H9 (cell line): ENCODE measurements at regions not wholly inside any gene's neighbourhood (a gene's known extent, or its start where the extent isn't known, plus 50 kb on each side); places are given as distances from the start of the nearest gene placed in this dataset.

Experiments
- DNase-seq: peaks from one replicate; pipeline ENCODE4 v3.0.0-alpha.2; 2017
- H2AFZ ChIP-seq: one replicate; pipeline ENCODE4 v1.6.1; 2013; ENCODE audit warnings: mild to moderate bottlenecking, low read length, control low read depth, moderate library complexity
- H2AK5ac ChIP-seq: 2 replicates; pipeline ENCODE4 v1.6.1; 2013; ENCODE audit warnings: low read length, control low read depth, mixed read lengths; ENCODE audit not compliant: insufficient read length
- H2BK120ac ChIP-seq: one replicate; pipeline ENCODE4 v1.6.1; 2013; ENCODE audit warnings: low read depth, mild to moderate bottlenecking, low read length, control low read depth, inconsistent platforms; ENCODE audit not compliant: poor library complexity, severe bottlenecking
- H2BK12ac ChIP-seq: 2 replicates; pipeline ENCODE4 v1.6.1; 2013; ENCODE audit warnings: low read length, control low read depth, mixed read lengths, low read depth; ENCODE audit not compliant: insufficient read length
- H2BK15ac ChIP-seq: 2 replicates; pipeline ENCODE4 v1.6.1; 2013; ENCODE audit warnings: low read depth, low read length, control low read depth
- H2BK20ac ChIP-seq: one replicate; pipeline ENCODE4 v1.6.1; 2013; ENCODE audit warnings: low read depth, mild to moderate bottlenecking, low read length, control low read depth, inconsistent platforms; ENCODE audit not compliant: poor library complexity, severe bottlenecking
- H2BK5ac ChIP-seq: 2 replicates; pipeline ENCODE4 v1.6.1; 2013; ENCODE audit warnings: low read length, control low read depth, mixed read lengths; ENCODE audit not compliant: insufficient read length
- H3K14ac ChIP-seq: 2 replicates; pipeline ENCODE4 v1.6.1; 2013; ENCODE audit warnings: low read length, control low read depth; ENCODE audit not compliant: insufficient read depth
- H3K18ac ChIP-seq: 2 replicates; pipeline ENCODE4 v1.6.1; 2013; ENCODE audit warnings: low read depth, mild to moderate bottlenecking, mixed read lengths, low read length, control low read depth; ENCODE audit not compliant: insufficient read length
- H3K23ac ChIP-seq: 2 replicates; pipeline ENCODE4 v1.6.1; 2013; ENCODE audit warnings: low read length, control low read depth, mixed read lengths, low read depth; ENCODE audit not compliant: insufficient read length
- H3K23me2 ChIP-seq: 2 replicates; pipeline ENCODE4 v1.6.1; 2013; ENCODE audit warnings: low read depth, mild to moderate bottlenecking, mixed read lengths, low read length, control low read depth; ENCODE audit not compliant: insufficient read length, poor library complexity, severe bottlenecking
- H3K27ac ChIP-seq: 2 replicates; pipeline ENCODE4 v1.5.1; 2013; ENCODE audit warnings: low read length, control low read depth, mixed read lengths, low read depth; ENCODE audit not compliant: insufficient read length
- H3K27me3 ChIP-seq: 2 replicates; pipeline ENCODE4 v1.6.1; 2013; ENCODE audit warnings: low read length, control low read depth, inconsistent platforms; ENCODE audit not compliant: insufficient read depth
- H3K4ac ChIP-seq: 2 replicates; pipeline ENCODE4 v1.6.1; 2013; ENCODE audit warnings: low read depth, mild to moderate bottlenecking, control low read depth, inconsistent platforms, low read length, moderate library complexity
- H3K4me1 ChIP-seq: 2 replicates; pipeline ENCODE4 v1.6.1; 2013; ENCODE audit warnings: low read length, control low read depth, inconsistent platforms; ENCODE audit not compliant: insufficient read depth
- H3K4me2 ChIP-seq: 2 replicates; pipeline ENCODE4 v1.6.1; 2013; ENCODE audit warnings: low read length, control low read depth, mixed read lengths; ENCODE audit not compliant: insufficient read length, insufficient read depth
- H3K56ac ChIP-seq: 2 replicates; pipeline ENCODE4 v1.6.1; 2013; ENCODE audit warnings: low read depth, mild to moderate bottlenecking, mixed read lengths, low read length, control low read depth; ENCODE audit not compliant: insufficient read length
- H3K79me1 ChIP-seq: 2 replicates; pipeline ENCODE4 v1.6.1; 2013; ENCODE audit warnings: low read depth, mild to moderate bottlenecking, moderate library complexity, low read length, control low read depth, inconsistent platforms; ENCODE audit not compliant: insufficient read depth, poor library complexity, severe bottlenecking
- H3K79me2 ChIP-seq: 2 replicates; pipeline ENCODE4 v1.6.1; 2013; ENCODE audit warnings: low read length, control low read depth, inconsistent platforms; ENCODE audit not compliant: insufficient read depth
- H3K9ac ChIP-seq: 2 replicates; pipeline ENCODE4 v1.6.1; 2013; ENCODE audit warnings: low read length, control low read depth, mixed read lengths; ENCODE audit not compliant: insufficient read length; ENCODE audit errors: extremely low read depth
- H3K9me3 ChIP-seq: one replicate; pipeline ENCODE4 v1.6.1; 2013; ENCODE audit warnings: low read depth, low read length, inconsistent platforms; ENCODE audit not compliant: control insufficient read depth
- H3T11ph ChIP-seq: one replicate; pipeline ENCODE4 v1.6.1; 2013; ENCODE audit warnings: mild to moderate bottlenecking, low read length, control low read depth, inconsistent platforms
- H4K20me1 ChIP-seq: one replicate; pipeline ENCODE4 v1.6.1; 2013; ENCODE audit not compliant: control insufficient read depth, insufficient read length, insufficient read depth
- H4K5ac ChIP-seq: 2 replicates; pipeline ENCODE4 v1.6.1; 2013; ENCODE audit warnings: low read depth, mild to moderate bottlenecking, mixed read lengths, low read length, control low read depth; ENCODE audit not compliant: insufficient read length
- H4K8ac ChIP-seq: replicated peaks from 2 replicates; pipeline ENCODE4 v1.6.1; 2013; ENCODE audit warnings: low read length, control low read depth, mixed read lengths, low read depth; ENCODE audit not compliant: insufficient read length
- H4K91ac ChIP-seq: 2 replicates; pipeline ENCODE4 v1.6.1; 2013; ENCODE audit warnings: low read depth, mild to moderate bottlenecking, moderate library complexity, mixed read lengths, low read length, control low read depth; ENCODE audit not compliant: insufficient read length
- H3K27ac Mint-ChIP-seq, 3 experiments: 2 replicates in 2 of 3; 3 replicates in 1 of 3; pipeline ENCODE4 v1.8.0; 2020 to 2021; ENCODE audit warnings: mixed read lengths in 3 of 3, mild to moderate bottlenecking in 1 of 3, moderate library complexity in 1 of 3
- H3K27me3 Mint-ChIP-seq: 2 replicates; pipeline ENCODE4 v1.8.0; 2021; ENCODE audit warnings: low read depth, mild to moderate bottlenecking, moderate library complexity, mixed read lengths
- H3K36me3 Mint-ChIP-seq, 3 experiments: 2 replicates in 2 of 3; 3 replicates in 1 of 3; pipeline ENCODE4 v1.8.0; 2020 to 2021; ENCODE audit warnings: low read depth in 3 of 3, mixed read lengths in 3 of 3; ENCODE audit not compliant: insufficient read depth in 1 of 3
- H3K4me1 Mint-ChIP-seq, 2 experiments: 2 replicates each; pipeline ENCODE4 v1.8.0; 2020; ENCODE audit warnings: mixed read lengths in 2 of 2
- H3K4me3 Mint-ChIP-seq, 2 experiments: 2 replicates in 1 of 2; 3 replicates in 1 of 2; pipeline ENCODE4 v1.8.0; 2020 to 2021; ENCODE audit warnings: mild to moderate bottlenecking in 2 of 2, mixed read lengths in 2 of 2, moderate library complexity in 1 of 2
- H3K9me3 Mint-ChIP-seq, 2 experiments: 2 replicates in 1 of 2; 3 replicates in 1 of 2; pipeline ENCODE4 v1.8.0; 2020; ENCODE audit warnings: mild to moderate bottlenecking in 2 of 2, mixed read lengths in 2 of 2, moderate library complexity in 1 of 2
- CTCF ChIP-seq: fragments of 200-600 bp; sonication (generic); conservative IDR thresholded peaks from 3 replicates; pipeline ENCODE4 v1.8.0; 2021; ENCODE audit warnings: antibody characterized with exemption, mild to moderate bottlenecking
- WGBS: extraction: QIAGEN DNeasy Blood & Tissue Kit; methylation state at CpG from one replicate; pipeline ENCODE4 v1.1.7; 2013; ENCODE audit warnings: missing lambda C conversion rate, low lambda C conversion rate, mixed read lengths; ENCODE audit not compliant: insufficient read length; ENCODE audit errors: extremely low coverage; 5-methylcytosine and 5-hydroxymethylcytosine counted together

DNA sequence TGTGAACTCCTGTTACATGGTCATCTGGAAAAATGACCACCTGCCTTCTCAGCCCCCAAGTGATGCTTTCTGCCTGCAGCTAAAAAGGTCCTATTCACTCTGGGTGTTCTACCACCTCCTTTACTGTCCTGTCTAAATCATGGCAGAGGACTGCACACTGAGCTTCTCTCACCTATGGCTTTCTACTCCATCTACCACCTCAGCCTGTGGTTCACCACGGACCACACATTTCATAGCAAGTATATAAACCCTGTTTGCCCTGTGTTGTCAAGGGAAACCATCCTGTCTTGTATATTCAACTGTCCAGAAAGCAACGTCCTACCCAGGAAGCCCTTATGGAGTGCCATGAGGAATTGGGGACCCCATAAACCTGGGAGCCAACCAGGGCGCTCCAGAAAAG, 167.4 kb upstream of the ITGA1 start:
- Histone ChIP-seq H2BK120ac (no peak overlapping the region), H3K9me3 (no peaks in the 10 kb centered on the region), H2BK5ac (no peak overlapping the region), H2AFZ (no peak overlapping the region), H3K79me1 (no peaks in the 10 kb centered on the region), H2BK15ac (no peak overlapping the region), H3K14ac (no peak overlapping the region), H4K20me1 (no peaks in the 10 kb centered on the region), H3K4me1 (no peaks in the 10 kb centered on the region), H3K9ac (no peak overlapping the region), H4K5ac (no peak overlapping the region), H2BK20ac (no peak overlapping the region), H4K91ac (no peak overlapping the region), H3K27me3 (no peaks in the 10 kb centered on the region), H2AK5ac (no peak overlapping the region), H2BK12ac (no peak overlapping the region), H3K4ac (no peak overlapping the region), H3K27ac (no peak overlapping the region), H3K79me2 (no peaks in the 10 kb centered on the region), H3T11ph (no peak overlapping the region), H3K4me2 (no peak overlapping the region), H3K18ac (no peak overlapping the region), H3K23ac (no peak overlapping the region), H3K56ac (no peak overlapping the region), H4K8ac (no peak overlapping the region), H3K23me2 (no peaks in the 10 kb centered on the region)
- TF ChIP-seq CTCF: no peak
- Mint-ChIP-seq H3K9me3 (peaks cover 0 to 6% of the 10 kb centered on the region in 2 experiments; a peak in 2 of 5 replicates), H3K4me1 (no peaks in the 10 kb centered on the region), H3K27me3 (no peaks in the 10 kb centered on the region), H3K36me3 (no peaks in the 10 kb centered on the region), H3K27ac (peak overlapping the region in 1 of 3 experiments; percentile 31; a peak in 1 of 7 replicates), H3K4me3 (no peak overlapping the region)
- DNase-seq: no peak
- WGBS: no CpG with 5 or more reads among the region's 3 CpGs
